HG02973 (cell line): ENCODE measurements at regions not wholly inside any gene's neighbourhood (a gene's known extent, or its start where the extent isn't known, plus 50 kb on each side); places are given as distances from the start of the nearest gene placed in this dataset.

Source experiments
- ATAC-seq: cut with Tn5 transposase; IDR thresholded peaks from one replicate; pipeline ENCODE4 v1.9.1; 2021; ENCODE audit warnings: moderate library complexity; ENCODE audit not compliant: unreplicated experiment

GRCh38 chr18:55166260-55166598 is 207.0 kb upstream of the CCDC68 start:
- ATAC-seq = no peak

- no peak for ATAC-seq
Observed at GRCh38 chr18:55163550-55163949, 204.3 kb upstream of the CCDC68 start.

- ATAC-seq = no peak
Observed at GRCh38 chr18:55161916-55162315, 202.7 kb upstream of the CCDC68 start.

- ATAC-seq = no peak
Observed at GRCh38 chr18:55159027-55159426, 199.8 kb upstream of the CCDC68 start.

- no peak for ATAC-seq
Observed at GRCh38 chr18:55158570-55158969, 199.3 kb upstream of the CCDC68 start.

- ATAC-seq = no peak
Observed at GRCh38 chr18:55153346-55153745, 194.1 kb upstream of the CCDC68 start.

GRCh38 chr18:55152801-55153200 is 193.5 kb upstream of the CCDC68 start:
- no peak for ATAC-seq

- ATAC-seq = no peak
Observed at GRCh38 chr18:55149994-55150393, 190.7 kb upstream of the CCDC68 start.

GRCh38 chr18:55147791-55148190 is 188.5 kb upstream of the CCDC68 start:
- ATAC-seq = no peak

GRCh38 chr18:55144193-55144930 is 185.1 kb upstream of the CCDC68 start:
- no peak for ATAC-seq

GRCh38 chr18:55142410-55142809 is 183.1 kb upstream of the CCDC68 start:
- no peak for ATAC-seq

- no peak for ATAC-seq
Observed at GRCh38 chr18:55141318-55141717, 182.1 kb upstream of the CCDC68 start.

- ATAC-seq = no peak
Observed at GRCh38 chr18:55139836-55140235, 180.6 kb upstream of the CCDC68 start.

GRCh38 chr18:55139307-55139706 is 180.0 kb upstream of the CCDC68 start:
- no peak for ATAC-seq

GRCh38 chr18:55138401-55138800 is 179.1 kb upstream of the CCDC68 start:
- no peak for ATAC-seq

GRCh38 chr18:55137602-55138001 is 178.3 kb upstream of the CCDC68 start:
- no peak for ATAC-seq

- no peak for ATAC-seq
Observed at GRCh38 chr18:55136864-55137263, 177.6 kb upstream of the CCDC68 start.

- ATAC-seq = no peak
Observed at GRCh38 chr18:55136258-55136657, 177.0 kb upstream of the CCDC68 start.

- no peak for ATAC-seq
Observed at GRCh38 chr18:55133378-55133777, 174.1 kb upstream of the CCDC68 start.

GRCh38 chr18:55128437-55128836 is 169.2 kb upstream of the CCDC68 start:
- no peak for ATAC-seq

GRCh38 chr18:55124078-55124763 is 165.0 kb upstream of the CCDC68 start:
- ATAC-seq = no peak

- no peak for ATAC-seq
Observed at GRCh38 chr18:55123361-55123760, 164.1 kb upstream of the CCDC68 start.
